Stromal cell of bone marrow (primary cell): ENCODE measurements at regions not wholly inside any gene's neighbourhood (a gene's known extent, or its start where the extent isn't known, plus 50 kb on each side); places are given as distances from the start of the nearest gene placed in this dataset.
"Not testable (repeated sequence)": the region's sequence is repeated elsewhere in the genome, so short reads cannot be mapped to it uniquely, and the experiment has no call there.

Experiments
- DNase-seq: peaks from one replicate; pipeline ENCODE4 v3.0.0-alpha.2; 2012; ENCODE audit warnings: low read depth

- DNase-seq = no peak
Measured at GRCh38 chr12:89289720-89290119, 62.6 kb downstream of the DUSP6 start.

GRCh38 chr12:89288959-89289358 is 63.3 kb downstream of the DUSP6 start:
- DNase-seq = no peak

GRCh38 chr12:89286501-89286900 is 65.8 kb downstream of the DUSP6 start:
- no peak for DNase-seq

GRCh38 chr12:89281539-89281867 is 70.8 kb downstream of the DUSP6 start:
- DNase-seq = no peak

GRCh38 chr12:89280833-89281538 is 71.3 kb downstream of the DUSP6 start:
- DNase-seq = no peak

GRCh38 chr12:89279499-89279898 is 72.8 kb downstream of the DUSP6 start:
- no peak for DNase-seq

- DNase-seq = no peak
Measured at GRCh38 chr12:89278862-89279261, 73.4 kb downstream of the DUSP6 start.

- DNase-seq = no peak
Measured at GRCh38 chr12:89278169-89278568, 74.1 kb downstream of the DUSP6 start.

GRCh38 chr12:89276860-89277259 is 75.4 kb downstream of the DUSP6 start:
- no peak for DNase-seq

GRCh38 chr12:89273525-89273924 is 78.8 kb downstream of the DUSP6 start:
- DNase-seq = no peak

GRCh38 chr12:89270548-89270947 is 81.8 kb downstream of the DUSP6 start:
- no peak for DNase-seq

GRCh38 chr12:89269174-89269573 is 83.1 kb downstream of the DUSP6 start:
- DNase-seq = no peak

GRCh38 chr12:89267404-89267803 is 84.9 kb downstream of the DUSP6 start:
- DNase-seq = no peak

- DNase-seq = not testable (repeated sequence)
Measured at GRCh38 chr12:89266574-89267188, 85.6 kb downstream of the DUSP6 start.

GRCh38 chr12:89264837-89265236 is 87.5 kb downstream of the DUSP6 start:
- DNase-seq = no peak

- DNase-seq = no peak
Measured at GRCh38 chr12:89263900-89264299, 88.4 kb downstream of the DUSP6 start.

GRCh38 chr12:89262855-89263552 is 89.3 kb downstream of the DUSP6 start:
- DNase-seq = no peak

GRCh38 chr12:89261982-89262381 is 90.3 kb downstream of the DUSP6 start:
- no peak for DNase-seq

- no peak for DNase-seq
Measured at GRCh38 chr12:89260841-89261637, 91.3 kb downstream of the DUSP6 start.

GRCh38 chr12:89259821-89260220 is 92.5 kb downstream of the DUSP6 start:
- DNase-seq = no peak

GRCh38 chr12:89258240-89258969 is 93.9 kb downstream of the DUSP6 start:
- no peak for DNase-seq

GRCh38 chr12:89257340-89257739 is 95.0 kb downstream of the DUSP6 start:
- no peak for DNase-seq
